Cardiac muscle cell (in vitro differentiated cells and primary cell): ENCODE measurements at regions not wholly inside any gene's neighbourhood (a gene's known extent, or its start where the extent isn't known, plus 50 kb on each side); places are given as distances from the start of the nearest gene placed in this dataset.

Experiments used
- DNase-seq, 2 donors: peaks; one replicate each; pipeline versions ENCODE4 v3.0.0 to v3.0.0-alpha.2; 2010 to 2017; ENCODE audit warnings: low read depth in 1 of 2, low spot score in 1 of 2
- H3K27ac ChIP-seq: fragments of 200-600 bp; sonication (generic); 2 replicates; pipeline ENCODE4 v1.5.1; 2016
- H3K27me3 ChIP-seq: fragments of 200-600 bp; sonication (generic); 2 replicates; pipeline ENCODE4 v1.6.0; 2016; ENCODE audit warnings: control low read depth
- H3K36me3 ChIP-seq: fragments of 200-600 bp; sonication (generic); 2 replicates; pipeline ENCODE4 v1.5.1; 2016; ENCODE audit warnings: control low read depth
- H3K4me1 ChIP-seq: fragments of 200-600 bp; sonication (generic); 2 replicates; pipeline ENCODE4 v1.8.1; 2017; ENCODE audit warnings: low read depth, mild to moderate bottlenecking, mixed run types
- H3K4me3 ChIP-seq: fragments of 200-600 bp; sonication (generic); 2 replicates; pipeline ENCODE4 v1.5.1; 2016; ENCODE audit warnings: mild to moderate bottlenecking
- H3K9me3 ChIP-seq: fragments of 200-600 bp; sonication (generic); 2 replicates; pipeline ENCODE4 v1.5.1; 2017; ENCODE audit warnings: low read depth, mild to moderate bottlenecking, control low read depth
- CTCF ChIP-seq: IDR thresholded peaks from 2 replicates; pipeline ENCODE4 v1.5.1; 2012; ENCODE audit warnings: low read depth, mild to moderate bottlenecking, low read length

DNA sequence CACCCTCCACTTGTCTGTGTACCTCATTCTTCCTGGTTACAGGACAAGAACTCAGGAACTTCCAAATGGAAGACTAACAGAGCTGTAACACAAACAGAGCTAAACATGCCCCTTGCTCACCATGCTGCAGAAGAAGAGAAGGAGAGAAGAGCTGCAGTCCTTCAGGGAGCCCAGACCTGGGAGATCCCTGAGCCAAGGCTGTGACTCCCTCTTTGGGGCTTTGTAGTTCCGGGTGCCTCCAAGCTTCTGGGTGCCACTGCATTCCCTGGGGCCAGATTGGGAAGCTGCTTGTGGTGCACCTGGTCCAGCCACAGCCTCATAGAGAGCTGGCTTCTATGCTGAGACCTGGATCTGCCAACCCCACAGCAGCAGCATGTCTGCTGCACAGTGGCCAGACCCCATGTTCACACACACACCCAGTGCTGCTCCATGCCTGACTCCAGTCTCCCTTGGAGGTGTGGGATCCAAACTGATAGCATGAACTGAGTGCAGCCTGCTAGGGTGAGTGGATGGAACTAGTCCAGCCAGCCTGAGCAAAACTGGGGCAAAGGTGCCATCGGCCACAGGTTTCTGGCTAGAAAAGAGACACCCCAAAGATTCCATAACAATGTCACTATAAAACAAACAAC is 263.0 kb upstream of the NRIP1 start:
- TF ChIP-seq CTCF: no peak
- DNase-seq: no peak
- no peaks in the 10 kb centered on the region for H3K36me3 ChIP-seq

DNA sequence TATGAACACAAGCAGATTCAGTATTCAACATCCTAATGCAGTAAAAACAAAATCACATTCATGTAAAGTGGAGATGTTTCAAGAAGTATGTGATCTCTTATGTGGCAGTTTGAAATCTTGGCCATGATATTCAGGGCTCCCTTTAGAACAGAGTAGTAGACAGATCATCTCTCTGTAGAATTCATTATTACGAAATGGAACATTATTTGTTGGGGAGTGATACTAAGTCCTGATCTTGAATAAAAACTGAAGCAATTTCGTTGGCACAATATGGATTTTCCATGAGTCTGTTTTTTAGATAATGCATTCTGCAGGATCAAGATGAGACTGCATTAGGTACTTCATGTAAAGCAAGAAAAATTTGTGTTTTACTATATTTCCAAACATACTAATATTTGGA is 264.4 kb upstream of the NRIP1 start:
- DNase-seq: peak in 1 of 2 donors; percentile 4
- no peaks in the 10 kb centered on the region for H3K27me3 ChIP-seq

More for the DNA sequence above, 263.0 kb upstream of the NRIP1 start:
- no peaks in the 10 kb centered on the region for H3K4me1 ChIP-seq
- no peaks in the 10 kb centered on the region for H3K27me3 ChIP-seq
- no peak overlapping the region for H3K27ac ChIP-seq
- no peak overlapping the region for H3K4me3 ChIP-seq
- no peaks in the 10 kb centered on the region for H3K9me3 ChIP-seq

DNA sequence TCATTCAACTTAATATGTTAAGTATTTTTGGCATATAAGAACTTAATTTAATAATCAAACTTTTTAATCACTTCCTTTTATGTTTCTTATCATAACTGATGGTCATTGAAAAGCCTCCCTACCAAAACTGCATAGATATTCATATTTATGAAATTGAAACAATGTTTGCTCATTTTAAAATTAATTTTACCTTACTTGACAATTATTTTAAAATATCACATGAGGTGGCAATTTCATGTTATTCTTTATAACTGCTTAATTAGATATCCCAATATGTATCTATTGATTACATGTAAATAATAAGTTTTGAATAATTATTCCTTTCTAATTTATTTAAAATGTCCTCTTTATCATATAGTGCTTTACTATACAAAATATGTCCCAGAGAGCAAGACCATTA is 266.1 kb upstream of the NRIP1 start:
- Histone ChIP-seq H3K27me3 (no peaks in the 10 kb centered on the region), H3K4me3 (no peak overlapping the region), H3K36me3 (no peaks in the 10 kb centered on the region), H3K9me3 (no peaks in the 10 kb centered on the region), H3K27ac (no peak overlapping the region), H3K4me1 (no peaks in the 10 kb centered on the region)
- TF ChIP-seq CTCF: no peak
- DNase-seq: no peak

More for the DNA sequence above, 264.4 kb upstream of the NRIP1 start:
- Histone ChIP-seq H3K9me3 (no peaks in the 10 kb centered on the region), H3K27ac (no peak overlapping the region), H3K4me1 (no peaks in the 10 kb centered on the region), H3K36me3 (no peaks in the 10 kb centered on the region), H3K4me3 (no peak overlapping the region)
- TF ChIP-seq CTCF: no peak

GRCh38 chr21:15332572-15332971 is 267.8 kb upstream of the NRIP1 start:
- no peaks in the 10 kb centered on the region for H3K27me3 ChIP-seq
- no peaks in the 10 kb centered on the region for H3K4me1 ChIP-seq
- DNase-seq: peak in 1 of 2 donors; percentile 12
- no peaks in the 10 kb centered on the region for H3K36me3 ChIP-seq
- H3K9me3 ChIP-seq: no peaks in the 10 kb centered on the region
- no peak overlapping the region for H3K4me3 ChIP-seq
- no peak for TF ChIP-seq CTCF
- no peak overlapping the region for H3K27ac ChIP-seq

DNA sequence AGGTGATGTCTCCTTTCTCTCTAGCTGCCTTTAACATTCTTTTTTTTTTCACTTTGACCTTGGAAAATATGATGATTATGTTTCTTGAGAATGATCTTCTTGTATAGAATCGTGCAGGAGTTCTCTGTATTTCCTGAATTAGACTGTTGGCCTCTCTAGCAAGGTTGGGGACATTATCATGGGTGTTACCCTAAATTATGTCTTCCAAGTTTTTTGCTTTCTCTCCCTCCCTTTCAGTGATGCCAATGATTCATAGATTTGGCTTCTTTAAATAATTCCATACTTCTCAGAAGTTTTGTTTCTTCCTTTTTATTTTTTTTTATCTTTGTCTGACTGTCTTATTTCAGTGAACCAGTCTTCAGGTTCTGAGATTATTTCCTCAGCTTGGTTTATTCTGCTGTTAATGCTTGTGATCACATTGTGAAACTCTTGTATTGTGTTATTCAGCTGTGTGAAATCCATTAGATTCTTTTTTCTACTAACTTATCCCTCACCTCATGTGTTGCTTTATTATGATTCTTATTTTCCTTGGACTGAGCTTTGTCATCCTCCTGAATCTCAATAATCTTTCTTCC is 268.4 kb upstream of the NRIP1 start:
- Histone ChIP-seq H3K27me3 (no peaks in the 10 kb centered on the region), H3K4me3 (no peak overlapping the region)

More for the DNA sequence above, 268.4 kb upstream of the NRIP1 start:
- Histone ChIP-seq H3K9me3 (no peaks in the 10 kb centered on the region), H3K27ac (no peak overlapping the region), H3K36me3 (no peaks in the 10 kb centered on the region), H3K4me1 (no peaks in the 10 kb centered on the region)
- DNase-seq: peak in 1 of 2 donors; percentile 10
- TF ChIP-seq CTCF: no peak
